Heart right ventricle (tissue), 16 donors: ENCODE measurements at regions not wholly inside any gene's neighbourhood (a gene's known extent, or its start where the extent isn't known, plus 50 kb on each side); places are given as distances from the start of the nearest gene placed in this dataset.

Experiments
- ATAC-seq, 8 donors: fragments of 200-7000 bp; cut with Tn5 transposase; one replicate each; pipeline ENCODE4 v1.9.1; 2020; ENCODE audit warnings: mild to moderate bottlenecking in 8 of 8, moderate library complexity in 8 of 8, moderate number of reproducible peaks in 1 of 8
- DNase-seq, 2 donors: peaks; one replicate each; pipeline ENCODE4 v3.0.0-alpha.2; 2020
- H3K27ac ChIP-seq, 10 donors: fragments of 200-600 bp; sonication (generic) in 2 of 10; one replicate each; pipeline versions ENCODE4 v1.5.0 to v1.8.0; 2020 to 2022; ENCODE audit warnings: mild to moderate bottlenecking in 3 of 10
- H3K27me3 ChIP-seq, 7 donors: fragments of 200-600 bp; one replicate each; pipeline ENCODE4 v1.8.0; 2021 to 2022; ENCODE audit warnings: mild to moderate bottlenecking in 2 of 7
- H3K36me3 ChIP-seq, 9 donors: fragments of 200-600 bp; sonication (generic) in 1 of 9; one replicate each; pipeline versions ENCODE4 v1.5.0 to v1.8.0; 2020 to 2022; ENCODE audit warnings: mild to moderate bottlenecking in 2 of 9
- H3K4me1 ChIP-seq, 9 donors: fragments of 200-600 bp; sonication (generic) in 1 of 9; one replicate each; pipeline versions ENCODE4 v1.5.0 to v1.8.0; 2020 to 2022; ENCODE audit warnings: mild to moderate bottlenecking in 4 of 9
- H3K4me3 ChIP-seq, 10 donors: fragments of 200-600 bp; sonication (generic) in 2 of 10; one replicate each; pipeline versions ENCODE4 v1.5.0 to v1.8.0; 2020 to 2022; ENCODE audit warnings: mild to moderate bottlenecking in 7 of 10, moderate library complexity in 2 of 10
- H3K9me3 ChIP-seq, 11 donors: fragments of 200-600 bp in 10 of 11; sonication (generic) in 2 of 11; one replicate each; pipeline versions ENCODE4 v1.5.0 to v1.8.0; 2013 to 2022; ENCODE audit warnings: mild to moderate bottlenecking in 2 of 11, control low read depth in 1 of 11, moderate library complexity in 1 of 11
- WGBS, 2 donors: extraction: QIAGEN DNeasy Blood & Tissue Kit; methylation state at CpG; one replicate each; pipeline ENCODE4 v1.1.7; 2013; ENCODE audit warnings: inconsistent platforms in 1 of 2; 5-methylcytosine and 5-hydroxymethylcytosine counted together
- intact Hi-C, 10 donors: fragments of 100-400 bp; cut with DNase I; formaldehyde crosslinking; loops; one replicate each; pipeline versions ENCODE4 v1.11.1 to v1.14.2; 2022
- TF ChIP-seq, protein P1 (sequence below), 9 donors: fragments of 200-600 bp; sonication (generic) in 2 of 9; IDR thresholded peaks; one replicate each; pipeline versions ENCODE4 v1.5.0 to v1.8.0; 2021 to 2022; ENCODE audit warnings: antibody characterized with exemption in 9 of 9, mild to moderate bottlenecking in 5 of 9, moderate library complexity in 1 of 9
- donor health status: Arrhythmogenic right ventricular cardiomyopathy.
- donor health status: ischemic (EF 13 %, LVEDD 7.1; RV severe dilation, severe dysfunction).
- donor health status: healthy with polysubstance abuse.
- donor health status: DM: no; HTN: yes; CAD: no.
- donor health status: DM: no; HTN: no; CAD: no.
- donor health status: ischemic (EF 25% LVEDD 6.9; RV normal size, moderate dysfunction).
- donor health status: ischemic (EF 25% LVEDD 5.7; RV mildly dilated, moderate dysfunction).
- donor health status: healthy.
- donor health status: DM: yes; HTN: yes; CAD: no.
- donor health status: Ischemic cardiomyopathy.
- donor health status: ischemic (EF 35%, LVEDD 5.7; RV mildly dilated, moderate dysfunction).
- donor health status: nonischemic (EF 11% LVEDD 7.7; RV severe dilation, severe dysfunction).
- donor health status: DM: yes; HTN: yes; CAD: no.
- donor health status: PGD.
- donor health status: ischemic (EF 29% LVEDD 5.4; RV normal size, mild dysfunction).
- donor health status: nonischemic (EF 23%, LVEDD 6.1; RV moderate dilation, normal function).

DNA sequence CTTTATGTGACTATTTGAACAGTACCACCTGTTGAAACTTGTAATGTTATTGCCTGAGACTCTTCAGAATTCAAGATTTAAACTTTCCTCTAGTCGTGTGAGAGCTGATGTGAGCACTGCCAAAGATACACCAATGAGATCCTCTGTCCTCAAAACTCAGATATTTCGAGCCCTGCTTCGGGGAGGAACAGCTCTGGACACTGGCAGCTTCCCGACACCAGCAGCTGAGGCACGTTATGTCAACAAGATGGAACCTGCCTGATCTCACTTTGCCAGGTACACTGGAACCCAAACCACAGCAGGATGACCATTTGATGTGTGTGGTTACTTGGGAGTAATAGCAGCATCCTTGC, 319.9 kb upstream of the RBMS1 start:
- Histone ChIP-seq H3K9me3 (no peaks in the 10 kb centered on the region), H3K4me1 (no peaks in the 10 kb centered on the region), H3K27ac (no peak overlapping the region), H3K36me3 (no peaks in the 10 kb centered on the region), H3K27me3 (no peaks in the 10 kb centered on the region), H3K4me3 (no peak overlapping the region)
- WGBS, 2 donors = 63 to 71% methylated on average over 5 of the region's 5 CpGs
- intact Hi-C loops = no loop called here
- TF ChIP-seq, protein P1, sequence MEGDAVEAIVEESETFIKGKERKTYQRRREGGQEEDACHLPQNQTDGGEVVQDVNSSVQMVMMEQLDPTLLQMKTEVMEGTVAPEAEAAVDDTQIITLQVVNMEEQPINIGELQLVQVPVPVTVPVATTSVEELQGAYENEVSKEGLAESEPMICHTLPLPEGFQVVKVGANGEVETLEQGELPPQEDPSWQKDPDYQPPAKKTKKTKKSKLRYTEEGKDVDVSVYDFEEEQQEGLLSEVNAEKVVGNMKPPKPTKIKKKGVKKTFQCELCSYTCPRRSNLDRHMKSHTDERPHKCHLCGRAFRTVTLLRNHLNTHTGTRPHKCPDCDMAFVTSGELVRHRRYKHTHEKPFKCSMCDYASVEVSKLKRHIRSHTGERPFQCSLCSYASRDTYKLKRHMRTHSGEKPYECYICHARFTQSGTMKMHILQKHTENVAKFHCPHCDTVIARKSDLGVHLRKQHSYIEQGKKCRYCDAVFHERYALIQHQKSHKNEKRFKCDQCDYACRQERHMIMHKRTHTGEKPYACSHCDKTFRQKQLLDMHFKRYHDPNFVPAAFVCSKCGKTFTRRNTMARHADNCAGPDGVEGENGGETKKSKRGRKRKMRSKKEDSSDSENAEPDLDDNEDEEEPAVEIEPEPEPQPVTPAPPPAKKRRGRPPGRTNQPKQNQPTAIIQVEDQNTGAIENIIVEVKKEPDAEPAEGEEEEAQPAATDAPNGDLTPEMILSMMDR (IDR thresholded peaks at IDR 0.05) = no peak
- ATAC-seq = peak in 2 of 8 donors; percentile 25 to 53
- DNase-seq = no peak

DNA sequence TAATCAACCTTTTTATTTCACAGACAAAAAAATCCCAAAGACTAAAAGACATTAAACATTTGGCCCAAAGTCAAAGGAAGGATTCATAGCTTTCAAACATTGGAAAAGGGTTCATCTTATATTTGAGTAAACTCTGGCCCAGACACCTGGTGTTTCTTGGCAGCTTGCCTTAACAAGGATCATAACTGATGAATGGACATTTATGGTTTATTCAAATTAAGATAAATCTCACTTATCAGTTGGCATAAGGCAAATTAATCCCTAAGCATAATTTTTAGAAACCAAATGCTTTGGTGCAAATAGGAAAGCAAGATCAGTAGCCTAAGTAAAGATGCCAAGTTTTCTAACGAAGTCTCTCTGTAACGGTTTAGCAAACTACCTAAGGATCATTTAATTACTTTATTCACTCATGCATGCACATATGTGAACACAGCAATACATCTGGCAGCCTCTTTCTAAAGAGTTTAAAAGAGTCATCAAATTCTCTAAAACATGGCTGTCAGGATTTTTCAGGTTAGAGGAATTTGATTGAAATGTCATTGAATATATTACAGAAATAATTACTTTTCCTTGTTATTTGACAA, 323.4 kb upstream of the RBMS1 start:
- ATAC-seq (no peak), DNase-seq (no peak)
- H3K36me3 ChIP-seq = no peaks in the 10 kb centered on the region
- H3K4me3 ChIP-seq = no peak overlapping the region
- WGBS, 2 donors = 83 to 89% methylated on average over 2 of the region's 2 CpGs
- no peaks in the 10 kb centered on the region for H3K27me3 ChIP-seq
- H3K4me1 ChIP-seq = no peaks in the 10 kb centered on the region
- intact Hi-C loops = no loop called here
- H3K9me3 ChIP-seq = peaks cover 0 to 14% (median 0%) of the 10 kb centered on the region in 11 donors
- no peak overlapping the region for H3K27ac ChIP-seq
- TF ChIP-seq, protein P1 (IDR thresholded peaks at IDR 0.05) = no peak

DNA sequence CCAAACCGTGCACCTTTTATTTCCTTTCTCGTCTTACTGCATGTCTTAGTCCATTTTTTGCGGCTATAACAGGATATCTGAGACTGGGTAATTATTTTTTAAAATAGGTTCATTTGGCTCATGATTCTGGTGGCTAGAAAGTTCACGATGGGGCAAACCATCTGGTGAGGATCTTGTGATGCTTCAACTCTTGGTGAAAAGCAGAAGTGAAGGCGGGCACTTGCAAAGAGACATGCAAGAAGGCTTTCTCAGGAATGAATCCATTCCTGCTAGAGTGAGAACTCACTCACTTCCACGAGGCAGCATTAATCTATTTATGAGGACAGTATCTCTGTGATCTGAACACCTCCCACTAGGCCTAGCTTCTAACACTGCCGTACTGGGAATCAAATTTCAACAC, 327.1 kb upstream of the RBMS1 start:
- Histone ChIP-seq H3K27me3 (no peaks in the 10 kb centered on the region), H3K9me3 (peaks cover 0 to 51% (median 18%) of the 10 kb centered on the region in 11 donors), H3K27ac (no peak overlapping the region), H3K36me3 (no peaks in the 10 kb centered on the region), H3K4me1 (no peaks in the 10 kb centered on the region), H3K4me3 (no peak overlapping the region)
- WGBS, 2 donors = 71 to 75% methylated on average over 7 of the region's 7 CpGs
- intact Hi-C loops = no loop called here
- TF ChIP-seq, protein P1 (IDR thresholded peaks at IDR 0.05) = no peak
- DNase-seq = no peak
- ATAC-seq = no peak

DNA sequence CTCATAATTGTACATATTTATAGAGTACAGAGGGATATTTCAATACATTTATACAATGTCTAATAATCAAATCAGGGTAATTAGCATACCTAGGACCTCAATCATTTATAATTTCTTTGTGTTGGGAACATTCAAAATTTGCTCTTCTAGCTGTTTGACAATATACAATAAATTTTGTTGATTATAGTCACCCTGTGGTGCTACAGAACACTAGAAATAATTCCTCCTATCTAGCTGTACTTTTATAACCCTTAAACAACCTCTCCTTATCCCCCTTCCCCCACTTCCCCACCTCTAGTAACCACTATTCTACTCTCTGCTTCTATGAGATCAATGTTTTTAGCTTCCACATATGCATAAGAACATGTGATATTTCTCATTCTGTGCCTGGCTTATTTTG, 328.4 kb upstream of the RBMS1 start:
- TF ChIP-seq, protein P1 (IDR thresholded peaks at IDR 0.05) = no peak
- Histone ChIP-seq H3K36me3 (no peaks in the 10 kb centered on the region), H3K4me3 (no peak overlapping the region), H3K27ac (no peak overlapping the region), H3K4me1 (no peaks in the 10 kb centered on the region), H3K27me3 (no peaks in the 10 kb centered on the region), H3K9me3 (peaks cover 0 to 62% (median 26%) of the 10 kb centered on the region in 11 donors)
- DNase-seq (no peak), ATAC-seq (no peak)
- intact Hi-C loops = no loop called here
